NCI-H2107 treated with DMSO at 0.1 percent for 48 hours (cell line): ENCODE measurements at regions not wholly inside any gene's neighbourhood (a gene's known extent, or its start where the extent isn't known, plus 50 kb on each side); places are given as distances from the start of the nearest gene placed in this dataset.
"Not testable (repeated sequence)": the region's sequence is repeated elsewhere in the genome, so short reads cannot be mapped to it uniquely, and the experiment has no call there.

Experiments
- DNase-seq: peaks from one replicate; lab custom pipeline; 2025; ENCODE audit not compliant: unreplicated experiment; lab: John Stamatoyannopoulos, UW

GRCh38 chr4:123535037-123535748, 138.6 kb downstream of the SPRY1 start:
- DNase-seq: no peak

GRCh38 chr4:123536225-123536624, 139.6 kb downstream of the SPRY1 start:
- DNase-seq: no peak

- not testable (repeated sequence) for DNase-seq
Observed at GRCh38 chr4:123537906-123538402, 141.4 kb downstream of the SPRY1 start.

GRCh38 chr4:123545667-123546572, 149.3 kb downstream of the SPRY1 start:
- no peak for DNase-seq

GRCh38 chr4:123546573-123547060, 150.0 kb downstream of the SPRY1 start:
- DNase-seq: peak; percentile 60

- DNase-seq: peak; percentile 75
Observed at GRCh38 chr4:123547216-123548165, 150.9 kb downstream of the SPRY1 start.

- DNase-seq: no peak
Observed at GRCh38 chr4:123553279-123553678, 156.7 kb downstream of the SPRY1 start.

GRCh38 chr4:123553733-123554637, 157.4 kb downstream of the SPRY1 start:
- DNase-seq: no peak

GRCh38 chr4:123554801-123555232, 158.2 kb downstream of the SPRY1 start:
- DNase-seq: no peak

GRCh38 chr4:123555233-123555806, 158.7 kb downstream of the SPRY1 start:
- DNase-seq: no peak

- DNase-seq: no peak
Observed at GRCh38 chr4:123555807-123556273, 159.2 kb downstream of the SPRY1 start.

GRCh38 chr4:123556526-123556925, 159.9 kb downstream of the SPRY1 start:
- DNase-seq: no peak

- no peak for DNase-seq
Observed at GRCh38 chr4:123557857-123558536, 161.4 kb downstream of the SPRY1 start.

GRCh38 chr4:123558865-123559264, 162.3 kb downstream of the SPRY1 start:
- DNase-seq: no peak

- no peak for DNase-seq
Observed at GRCh38 chr4:123559955-123560871, 163.6 kb downstream of the SPRY1 start.

GRCh38 chr4:123561525-123561924, 164.9 kb downstream of the SPRY1 start:
- DNase-seq: no peak

GRCh38 chr4:123562994-123563750, 166.6 kb downstream of the SPRY1 start:
- DNase-seq: no peak
